Adrenal gland (tissue), 5 donors: ENCODE measurements at regions not wholly inside any gene's neighbourhood (a gene's known extent, or its start where the extent isn't known, plus 50 kb on each side); places are given as distances from the start of the nearest gene placed in this dataset.

Experiments
- CTCF ChIP-seq, 6 experiments: fragments of 450-650 bp in 4 of 6; fragments of 200-600 bp in 2 of 6; sonication (generic) in 1 of 6; IDR thresholded peaks; 1 replicate in 5 of 6; 2 replicates in 1 of 6; pipeline versions ENCODE4 v1.5.1 to v1.8.0; 2016 to 2021; ENCODE audit warnings: antibody characterized with exemption in 6 of 6, mild to moderate bottlenecking in 2 of 6, moderate library complexity in 1 of 6
- POLR2A ChIP-seq, 2 donors: fragments of 450-650 bp; IDR thresholded peaks; one replicate each; pipeline ENCODE4 v1.6.1; 2017; ENCODE audit warnings: antibody characterized with exemption in 2 of 2, mild to moderate bottlenecking in 2 of 2, moderate library complexity in 1 of 2
- donor health status: DM: no; HTN: no; CAD: no.

GRCh38 chr3:105987809-105988208 is 119.0 kb upstream of the CBLB start:
- TF ChIP-seq CTCF (IDR thresholded peaks at IDR 0.05), result no peak
- TF ChIP-seq POLR2A (IDR thresholded peaks at IDR 0.05), result no peak
